Vagina (tissue), 2 donors: ENCODE measurements at regions not wholly inside any gene's neighbourhood (a gene's known extent, or its start where the extent isn't known, plus 50 kb on each side); places are given as distances from the start of the nearest gene placed in this dataset.

Experiments
- DNase-seq, 2 donors: peaks; one replicate each; pipeline ENCODE4 v3.0.0-alpha.2; 2017; ENCODE audit errors: extremely low spot score in 2 of 2
- H3K27ac ChIP-seq: fragments of 200-600 bp; sonication (generic); one replicate; pipeline ENCODE4 v1.5.1; 2019
- H3K27me3 ChIP-seq: fragments of 200-600 bp; sonication (generic); one replicate; pipeline ENCODE4 v1.5.1; 2019
- H3K36me3 ChIP-seq, 2 donors: fragments of 200-600 bp; sonication (generic); one replicate each; pipeline ENCODE4 v1.5.1; 2017 to 2019
- H3K4me1 ChIP-seq: fragments of 200-600 bp; sonication (generic); one replicate; pipeline ENCODE4 v1.5.1; 2019
- H3K4me3 ChIP-seq, 2 donors: fragments of 200-600 bp; sonication (generic); 1 replicate in 1 of 2; 2 replicates in 1 of 2; pipeline ENCODE4 v1.5.1; 2016 to 2019
- H3K9me3 ChIP-seq: fragments of 200-600 bp; sonication (generic); one replicate; pipeline ENCODE4 v1.5.1; 2019
- CTCF ChIP-seq, 3 experiments: fragments of 450-650 bp in 2 of 3; fragments of 200-600 bp in 1 of 3; sonication (generic) in 1 of 3; IDR thresholded peaks; one replicate each; pipeline ENCODE4 v1.5.1; 2017 to 2019; ENCODE audit warnings: antibody characterized with exemption in 3 of 3, mild to moderate bottlenecking in 2 of 3, moderate library complexity in 2 of 3
- POLR2A ChIP-seq, 2 donors: fragments of 450-650 bp; IDR thresholded peaks; one replicate each; pipeline ENCODE4 v1.6.1; 2017; ENCODE audit warnings: antibody characterized with exemption in 2 of 2, mild to moderate bottlenecking in 2 of 2, moderate library complexity in 2 of 2
- POLR2AphosphoS5 ChIP-seq, 2 donors: sonication (generic); formaldehyde crosslinking; IDR thresholded peaks; one replicate each; pipeline ENCODE4 v1.9.0; 2017; ENCODE audit warnings: antibody characterized with exemption in 2 of 2, mild to moderate bottlenecking in 2 of 2, low read depth in 1 of 2; ENCODE audit not compliant: insufficient read depth in 1 of 2
- intact Hi-C: fragments of 100-400 bp; cut with DNase I; formaldehyde crosslinking; loops from one replicate; pipeline ENCODE4 v1.15.1; 2023

GRCh38 chr21:38591218-38591537 lies 92.9 kb upstream of the ERG start:
- intact Hi-C loops, result no loop called here
- no peaks in the 10 kb centered on the region for H3K27me3 ChIP-seq
- H3K4me3 ChIP-seq, result no peak overlapping the region
- DNase-seq, result no peak
- TF ChIP-seq POLR2A (IDR thresholded peaks at IDR 0.05) (no peak), POLR2AphosphoS5 (IDR thresholded peaks at IDR 0.05; ENCODE audit: insufficient read depth in 1 of 2, low read depth in 1 of 2) (no peak), CTCF (IDR thresholded peaks at IDR 0.05) (no peak)
- H3K36me3 ChIP-seq, result no peaks in the 10 kb centered on the region
- H3K9me3 ChIP-seq, result no peaks in the 10 kb centered on the region
- no peak overlapping the region for H3K27ac ChIP-seq
- H3K4me1 ChIP-seq, result no peaks in the 10 kb centered on the region

GRCh38 chr21:38596264-38597042 lies 98.2 kb upstream of the ERG start:
- H3K4me1 ChIP-seq, result no peaks in the 10 kb centered on the region
- intact Hi-C loops, result no loop called here
- H3K27me3 ChIP-seq, result no peaks in the 10 kb centered on the region
- TF ChIP-seq POLR2A (IDR thresholded peaks at IDR 0.05), result no peak
- TF ChIP-seq POLR2AphosphoS5 (IDR thresholded peaks at IDR 0.05; ENCODE audit: insufficient read depth in 1 of 2, low read depth in 1 of 2), result no peak
- TF ChIP-seq CTCF (IDR thresholded peaks at IDR 0.05), result no peak
- H3K27ac ChIP-seq, result no peak overlapping the region
- no peaks in the 10 kb centered on the region for H3K9me3 ChIP-seq
- DNase-seq, result no peak
- H3K4me3 ChIP-seq, result no peak overlapping the region
- no peaks in the 10 kb centered on the region for H3K36me3 ChIP-seq

- Histone ChIP-seq H3K9me3 (no peaks in the 10 kb centered on the region), H3K36me3 (no peaks in the 10 kb centered on the region), H3K27ac (no peak overlapping the region), H3K27me3 (no peaks in the 10 kb centered on the region), H3K4me1 (no peaks in the 10 kb centered on the region), H3K4me3 (no peak overlapping the region)
- intact Hi-C loops, result no loop called here
- DNase-seq, result no peak
- TF ChIP-seq CTCF (IDR thresholded peaks at IDR 0.05), result no peak
- TF ChIP-seq POLR2AphosphoS5 (IDR thresholded peaks at IDR 0.05; ENCODE audit: insufficient read depth in 1 of 2, low read depth in 1 of 2), result no peak
- TF ChIP-seq POLR2A (IDR thresholded peaks at IDR 0.05), result no peak
Observed at GRCh38 chr21:38597421-38597820, 99.1 kb upstream of the ERG start.

- Histone ChIP-seq H3K36me3 (no peaks in the 10 kb centered on the region), H3K4me3 (no peak overlapping the region), H3K9me3 (no peaks in the 10 kb centered on the region), H3K27ac (no peak overlapping the region), H3K27me3 (no peaks in the 10 kb centered on the region), H3K4me1 (no peaks in the 10 kb centered on the region)
- TF ChIP-seq POLR2A (IDR thresholded peaks at IDR 0.05), result no peak
- no peak for TF ChIP-seq POLR2AphosphoS5 (IDR thresholded peaks at IDR 0.05; ENCODE audit: insufficient read depth in 1 of 2, low read depth in 1 of 2)
- no peak for TF ChIP-seq CTCF (IDR thresholded peaks at IDR 0.05)
- no peak for DNase-seq
- intact Hi-C loops, result no loop called here
Observed at GRCh38 chr21:38598413-38598812, 100.1 kb upstream of the ERG start.

GRCh38 chr21:38599381-38599975 lies 101.2 kb upstream of the ERG start:
- no peaks in the 10 kb centered on the region for H3K4me1 ChIP-seq
- no peaks in the 10 kb centered on the region for H3K9me3 ChIP-seq
- H3K4me3 ChIP-seq, result no peak overlapping the region
- intact Hi-C loops, result no loop called here
- no peaks in the 10 kb centered on the region for H3K27me3 ChIP-seq
- TF ChIP-seq CTCF (IDR thresholded peaks at IDR 0.05) (no peak), POLR2AphosphoS5 (IDR thresholded peaks at IDR 0.05; ENCODE audit: insufficient read depth in 1 of 2, low read depth in 1 of 2) (no peak), POLR2A (IDR thresholded peaks at IDR 0.05) (no peak)
- H3K27ac ChIP-seq, result no peak overlapping the region
- peak in 1 of 2 donors; percentile 71 for DNase-seq
- no peaks in the 10 kb centered on the region for H3K36me3 ChIP-seq
